CD4-positive, alpha-beta T cell (primary cell): ENCODE measurements at regions not wholly inside any gene's neighbourhood (a gene's known extent, or its start where the extent isn't known, plus 50 kb on each side); places are given as distances from the start of the nearest gene placed in this dataset.

Source experiments
- ATAC-seq: fragments of 200-7000 bp; cut with Tn5 transposase; one replicate; pipeline ENCODE4 v1.10.0; 2022; ENCODE audit warnings: mild to moderate bottlenecking; ENCODE audit not compliant: poor library complexity
- CTCF ChIA-PET: fragments of 350-600 bp; sonication (Branson Sonifier 250); formaldehyde crosslinking; loops from one replicate; lab custom pipeline; 2021; ENCODE audit warnings: antibody characterized with exemption, inconsistent platforms; lab: Charles Lee
- POLR2A ChIA-PET: fragments of 350-600 bp; sonication (Branson Sonifier 250); formaldehyde crosslinking; loops from one replicate; lab custom pipeline; 2021; ENCODE audit warnings: antibody characterized with exemption, inconsistent platforms; lab: Charles Lee
- DNase-seq, 14 experiments: peaks; one replicate each; pipeline ENCODE4 v3.0.0-alpha.2; 2013 to 2020; ENCODE audit warnings: mixed read lengths in 2 of 14
- H3K27ac ChIP-seq, 2 donors: one replicate each; pipeline versions ENCODE4 v1.5.1 to v1.7.0; 2013; ENCODE audit warnings: low read length in 2 of 2, low read depth in 1 of 2, mild to moderate bottlenecking in 1 of 2
- H3K27me3 ChIP-seq, 2 experiments: 1 replicate in 1 of 2; 2 replicates in 1 of 2; pipeline versions ENCODE4 v1.6.1 to v1.7.0; 2013; ENCODE audit warnings: low read length in 2 of 2, control low read depth in 1 of 2, mild to moderate bottlenecking in 1 of 2, moderate library complexity in 1 of 2; ENCODE audit not compliant: insufficient read depth in 2 of 2, control insufficient read depth in 1 of 2
- H3K36me3 ChIP-seq: one replicate; pipeline ENCODE4 v1.6.1; 2013; ENCODE audit warnings: low read length, control low read depth; ENCODE audit not compliant: insufficient read depth
- H3K4me1 ChIP-seq: one replicate; pipeline ENCODE4 v1.6.1; 2013; ENCODE audit warnings: low read length, control low read depth; ENCODE audit not compliant: insufficient read depth
- H3K4me3 ChIP-seq: one replicate; pipeline ENCODE4 v1.5.1; 2013; ENCODE audit warnings: mild to moderate bottlenecking, low read length, moderate library complexity
- H3K9me3 ChIP-seq, 2 experiments: 1 replicate in 1 of 2; 2 replicates in 1 of 2; pipeline versions ENCODE4 v1.6.1 to v1.7.0; 2013; ENCODE audit warnings: low read length in 2 of 2, mild to moderate bottlenecking in 2 of 2, control low read depth in 1 of 2, moderate library complexity in 1 of 2; ENCODE audit not compliant: control insufficient read depth in 1 of 2, insufficient read depth in 1 of 2
- H3K27ac Mint-ChIP-seq: one replicate; pipeline ENCODE4 v1.8.0; 2020; ENCODE audit warnings: mixed read lengths
- H3K27me3 Mint-ChIP-seq: one replicate; pipeline ENCODE4 v1.8.0; 2021; ENCODE audit warnings: mixed read lengths
- H3K36me3 Mint-ChIP-seq: one replicate; pipeline ENCODE4 v1.8.0; 2021; ENCODE audit warnings: low read depth, mixed read lengths
- H3K4me1 Mint-ChIP-seq: one replicate; pipeline ENCODE4 v1.8.0; 2021; ENCODE audit warnings: low read depth, mixed read lengths
- H3K4me3 Mint-ChIP-seq: one replicate; pipeline ENCODE4 v1.8.0; 2020; ENCODE audit warnings: mild to moderate bottlenecking, mixed read lengths
- H3K9me3 Mint-ChIP-seq: one replicate; pipeline ENCODE4 v1.8.0; 2020; ENCODE audit warnings: mixed read lengths
- intact Hi-C, 2 experiments: fragments of 100-400 bp; cut with DNase I in 1 of 2; cut with micrococcal nuclease in 1 of 2; formaldehyde crosslinking; loops; one replicate each; pipeline versions ENCODE4 v1.15.1 to v1.9.0; 2023 to 2025; cut with DNase I, micrococcal nuclease
- TF ChIP-seq, protein P1 (sequence below): fragments of 200-600 bp; IDR thresholded peaks from one replicate; pipeline ENCODE4 v1.8.0; 2022; ENCODE audit warnings: antibody characterized with exemption, mild to moderate bottlenecking

DNA sequence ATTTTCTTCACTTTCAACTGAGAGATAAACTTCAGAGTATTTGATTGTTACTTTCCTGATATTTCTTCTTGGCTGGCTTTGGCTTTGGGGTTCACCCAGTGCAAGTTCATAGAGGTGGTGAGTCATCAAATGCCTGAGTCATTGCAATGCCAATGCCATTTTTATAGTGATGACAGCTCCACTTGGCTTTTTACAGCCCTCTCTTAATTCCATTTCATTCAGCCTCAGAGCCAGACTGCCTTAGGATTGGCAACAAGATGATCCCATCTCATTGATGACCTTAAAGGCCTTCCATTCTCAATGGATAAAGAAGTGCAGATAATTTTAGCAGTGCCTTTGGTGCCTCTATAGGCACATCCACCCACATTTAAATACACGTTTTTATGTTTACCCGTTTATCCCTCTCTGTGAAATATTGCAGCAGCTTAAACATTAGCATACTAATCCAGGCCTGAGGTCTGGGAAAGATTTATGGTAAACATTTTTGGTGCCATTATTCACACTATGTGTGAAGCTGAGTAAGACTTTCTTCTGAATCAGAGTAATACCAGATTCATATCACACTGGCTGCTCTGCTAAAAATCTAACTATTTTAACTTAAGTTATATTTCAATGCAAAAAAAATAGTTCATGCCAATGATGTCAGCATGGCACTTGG is 88.9 kb upstream of the TYRP1 start:
- H3K27ac Mint-ChIP-seq = no peak overlapping the region
- H3K4me3 Mint-ChIP-seq = no peak overlapping the region
- intact Hi-C loops = no loop called here
- no peaks in the 10 kb centered on the region for H3K27me3 ChIP-seq
- no peak for DNase-seq
- H3K27ac ChIP-seq = no peak overlapping the region
- POLR2A ChIA-PET = no interaction called here
- TF ChIP-seq, protein P1, sequence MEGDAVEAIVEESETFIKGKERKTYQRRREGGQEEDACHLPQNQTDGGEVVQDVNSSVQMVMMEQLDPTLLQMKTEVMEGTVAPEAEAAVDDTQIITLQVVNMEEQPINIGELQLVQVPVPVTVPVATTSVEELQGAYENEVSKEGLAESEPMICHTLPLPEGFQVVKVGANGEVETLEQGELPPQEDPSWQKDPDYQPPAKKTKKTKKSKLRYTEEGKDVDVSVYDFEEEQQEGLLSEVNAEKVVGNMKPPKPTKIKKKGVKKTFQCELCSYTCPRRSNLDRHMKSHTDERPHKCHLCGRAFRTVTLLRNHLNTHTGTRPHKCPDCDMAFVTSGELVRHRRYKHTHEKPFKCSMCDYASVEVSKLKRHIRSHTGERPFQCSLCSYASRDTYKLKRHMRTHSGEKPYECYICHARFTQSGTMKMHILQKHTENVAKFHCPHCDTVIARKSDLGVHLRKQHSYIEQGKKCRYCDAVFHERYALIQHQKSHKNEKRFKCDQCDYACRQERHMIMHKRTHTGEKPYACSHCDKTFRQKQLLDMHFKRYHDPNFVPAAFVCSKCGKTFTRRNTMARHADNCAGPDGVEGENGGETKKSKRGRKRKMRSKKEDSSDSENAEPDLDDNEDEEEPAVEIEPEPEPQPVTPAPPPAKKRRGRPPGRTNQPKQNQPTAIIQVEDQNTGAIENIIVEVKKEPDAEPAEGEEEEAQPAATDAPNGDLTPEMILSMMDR = no peak
- H3K9me3 Mint-ChIP-seq = peaks cover 7% of the 10 kb centered on the region
- H3K4me1 ChIP-seq = no peaks in the 10 kb centered on the region
- H3K4me1 Mint-ChIP-seq = no peaks in the 10 kb centered on the region
- peaks cover 0 to 8% of the 10 kb centered on the region in 2 experiments for H3K9me3 ChIP-seq
- no peaks in the 10 kb centered on the region for H3K36me3 Mint-ChIP-seq
- CTCF ChIA-PET = no interaction called here
- H3K27me3 Mint-ChIP-seq = no peaks in the 10 kb centered on the region
- no peaks in the 10 kb centered on the region for H3K36me3 ChIP-seq
- H3K4me3 ChIP-seq = no peak overlapping the region
- no peak for ATAC-seq

DNA sequence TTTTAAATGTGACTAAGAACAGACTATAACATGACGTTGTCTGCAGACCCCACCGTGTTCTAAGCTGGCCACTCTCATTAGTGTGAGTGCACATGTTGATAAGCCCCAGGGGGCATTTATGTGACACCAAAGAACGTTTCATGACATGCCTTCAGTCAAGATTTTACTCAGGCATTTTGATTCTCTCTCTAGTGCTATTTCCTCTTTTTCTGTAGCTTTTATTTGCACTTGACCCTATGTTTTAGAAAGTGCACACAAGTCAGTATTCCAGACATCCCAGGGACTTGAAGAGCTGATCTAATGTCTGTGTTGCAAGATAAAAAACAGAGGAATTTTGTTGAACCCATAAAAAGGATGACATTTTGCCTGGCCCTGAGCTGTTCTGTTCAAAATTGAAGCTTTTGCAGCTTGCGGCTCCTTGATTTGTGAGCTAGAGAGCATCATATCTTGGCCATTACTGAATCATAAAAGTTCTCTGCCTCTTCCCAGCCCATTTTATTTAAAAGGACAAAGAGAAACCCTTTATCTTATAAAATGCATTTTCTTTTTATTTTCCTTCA is 80.9 kb upstream of the TYRP1 start:
- ChIA-PET POLR2A (no interaction called here), CTCF (no interaction called here)

DNA sequence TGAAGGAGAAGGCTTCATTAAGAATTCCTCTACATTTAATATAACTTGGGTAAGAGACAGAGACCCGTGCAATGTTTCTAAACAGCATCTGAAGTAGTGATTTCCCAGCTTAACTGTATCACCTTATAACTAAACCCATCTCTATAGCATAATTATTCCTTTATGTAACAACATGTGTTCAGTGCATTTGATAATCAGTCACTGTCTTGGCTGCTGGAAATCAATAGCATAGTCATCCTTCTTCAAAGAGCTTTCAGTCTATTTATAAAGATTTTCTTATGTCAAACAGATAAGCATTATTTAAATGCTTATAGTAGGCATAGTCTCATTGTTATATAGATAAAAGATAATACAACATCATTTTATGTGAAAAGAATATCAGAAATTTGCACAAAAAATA is 80.1 kb upstream of the TYRP1 start:
- no peaks in the 10 kb centered on the region for H3K27me3 Mint-ChIP-seq
- TF ChIP-seq, protein P1 = no peak
- no peaks in the 10 kb centered on the region for H3K27me3 ChIP-seq

More for the DNA sequence above, 80.9 kb upstream of the TYRP1 start:
- Histone ChIP-seq H3K36me3 (no peaks in the 10 kb centered on the region), H3K27me3 (no peaks in the 10 kb centered on the region), H3K4me3 (no peak overlapping the region), H3K27ac (no peak overlapping the region), H3K4me1 (no peaks in the 10 kb centered on the region), H3K9me3 (no peaks in the 10 kb centered on the region)
- TF ChIP-seq, protein P1 = no peak
- no peak overlapping the region for H3K4me3 Mint-ChIP-seq
- no peaks in the 10 kb centered on the region for H3K4me1 Mint-ChIP-seq
- no peaks in the 10 kb centered on the region for H3K36me3 Mint-ChIP-seq
- ATAC-seq (no peak), DNase-seq (no peak)
- no peak overlapping the region for H3K27ac Mint-ChIP-seq
- intact Hi-C loops = no loop called here
- H3K27me3 Mint-ChIP-seq = no peaks in the 10 kb centered on the region
- peaks cover 13% of the 10 kb centered on the region for H3K9me3 Mint-ChIP-seq

More for the DNA sequence above, 80.1 kb upstream of the TYRP1 start:
- Histone ChIP-seq H3K4me1 (no peaks in the 10 kb centered on the region), H3K27ac (no peak overlapping the region), H3K36me3 (no peaks in the 10 kb centered on the region), H3K4me3 (no peak overlapping the region), H3K9me3 (no peaks in the 10 kb centered on the region)
- Mint-ChIP-seq H3K4me1 (no peaks in the 10 kb centered on the region), H3K4me3 (no peak overlapping the region), H3K9me3 (peaks cover 13% of the 10 kb centered on the region), H3K36me3 (no peaks in the 10 kb centered on the region), H3K27ac (no peak overlapping the region)
- intact Hi-C loops = no loop called here
- no peak for ATAC-seq
- ChIA-PET CTCF (no interaction called here), POLR2A (no interaction called here)
- DNase-seq = no peak
